Stomach (tissue), 4 donors: ENCODE measurements at regions not wholly inside any gene's neighbourhood (a gene's known extent, or its start where the extent isn't known, plus 50 kb on each side); places are given as distances from the start of the nearest gene placed in this dataset.

Source experiments
- CTCF ChIP-seq, 7 experiments: fragments of 450-650 bp in 4 of 7; fragments of 200-600 bp in 3 of 7; sonication (generic) in 3 of 7; IDR thresholded peaks; one replicate each; pipeline ENCODE4 v1.5.1; 2016 to 2019; ENCODE audit warnings: antibody characterized with exemption in 7 of 7, control low read depth in 2 of 7, mild to moderate bottlenecking in 1 of 7
- EP300 ChIP-seq: sonication (generic); formaldehyde crosslinking; IDR thresholded peaks from one replicate; pipeline ENCODE4 v1.6.1; 2017; ENCODE audit warnings: antibody characterized with exemption
- POLR2A ChIP-seq, 4 donors: fragments of 450-650 bp; IDR thresholded peaks; one replicate each; pipeline ENCODE4 v1.6.1; 2016; ENCODE audit warnings: antibody characterized with exemption in 4 of 4, control low read depth in 2 of 4, mild to moderate bottlenecking in 1 of 4, moderate library complexity in 1 of 4
- POLR2AphosphoS5 ChIP-seq, 3 donors: sonication (generic); formaldehyde crosslinking; IDR thresholded peaks; one replicate each; pipeline ENCODE4 v1.6.1; 2016; ENCODE audit warnings: antibody characterized with exemption in 3 of 3

GRCh38 chr21:25326181-25326580 lies 281.1 kb downstream of the MRPL39 start:
- no peak for TF ChIP-seq CTCF (IDR thresholded peaks at IDR 0.05)
- TF ChIP-seq POLR2A (IDR thresholded peaks at IDR 0.05), result no peak
- no peak for TF ChIP-seq POLR2AphosphoS5 (IDR thresholded peaks at IDR 0.05)
- TF ChIP-seq EP300, result no peak
